Omental fat pad (tissue), 3 donors: ENCODE measurements at regions not wholly inside any gene's neighbourhood (a gene's known extent, or its start where the extent isn't known, plus 50 kb on each side); places are given as distances from the start of the nearest gene placed in this dataset.

Experiments
- ATAC-seq: fragments of 150-250 bp; one replicate; pipeline ENCODE4 v1.9.1; 2016; ENCODE audit warnings: mild to moderate bottlenecking, moderate library complexity; ENCODE audit not compliant: low FRiP score
- DNase-seq: peaks from one replicate; pipeline ENCODE4 v3.0.0-alpha.2; 2019; ENCODE audit warnings: low spot score
- TF ChIP-seq, protein P1 (sequence below), 3 donors: fragments of 450-650 bp; IDR thresholded peaks; one replicate each; pipeline ENCODE4 v1.5.1; 2016 to 2017; ENCODE audit warnings: antibody characterized with exemption in 3 of 3, mild to moderate bottlenecking in 3 of 3, moderate library complexity in 2 of 3

DNA sequence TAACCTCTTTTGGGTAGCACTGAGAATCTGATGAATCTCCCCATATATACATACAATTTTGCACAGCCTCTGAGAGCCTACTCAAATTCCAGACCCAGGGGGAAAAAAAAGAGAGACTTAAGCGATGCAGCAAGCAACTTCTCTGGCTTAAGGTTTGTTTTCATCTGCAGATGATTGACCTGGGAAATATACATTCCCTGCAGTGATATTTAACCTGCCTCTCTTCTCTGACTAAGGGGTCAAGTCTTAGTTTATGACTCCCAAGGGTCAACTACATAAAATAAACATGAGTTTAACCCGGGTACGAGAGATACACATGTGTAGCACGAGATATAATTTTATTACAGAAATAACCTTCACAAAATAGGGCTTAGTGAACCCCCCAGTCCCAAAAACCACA lies 737.8 kb downstream of the TUSC7 start:
- no peak for DNase-seq
- TF ChIP-seq, protein P1, sequence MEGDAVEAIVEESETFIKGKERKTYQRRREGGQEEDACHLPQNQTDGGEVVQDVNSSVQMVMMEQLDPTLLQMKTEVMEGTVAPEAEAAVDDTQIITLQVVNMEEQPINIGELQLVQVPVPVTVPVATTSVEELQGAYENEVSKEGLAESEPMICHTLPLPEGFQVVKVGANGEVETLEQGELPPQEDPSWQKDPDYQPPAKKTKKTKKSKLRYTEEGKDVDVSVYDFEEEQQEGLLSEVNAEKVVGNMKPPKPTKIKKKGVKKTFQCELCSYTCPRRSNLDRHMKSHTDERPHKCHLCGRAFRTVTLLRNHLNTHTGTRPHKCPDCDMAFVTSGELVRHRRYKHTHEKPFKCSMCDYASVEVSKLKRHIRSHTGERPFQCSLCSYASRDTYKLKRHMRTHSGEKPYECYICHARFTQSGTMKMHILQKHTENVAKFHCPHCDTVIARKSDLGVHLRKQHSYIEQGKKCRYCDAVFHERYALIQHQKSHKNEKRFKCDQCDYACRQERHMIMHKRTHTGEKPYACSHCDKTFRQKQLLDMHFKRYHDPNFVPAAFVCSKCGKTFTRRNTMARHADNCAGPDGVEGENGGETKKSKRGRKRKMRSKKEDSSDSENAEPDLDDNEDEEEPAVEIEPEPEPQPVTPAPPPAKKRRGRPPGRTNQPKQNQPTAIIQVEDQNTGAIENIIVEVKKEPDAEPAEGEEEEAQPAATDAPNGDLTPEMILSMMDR (IDR thresholded peaks at IDR 0.05), result no peak
- no peak for ATAC-seq

DNA sequence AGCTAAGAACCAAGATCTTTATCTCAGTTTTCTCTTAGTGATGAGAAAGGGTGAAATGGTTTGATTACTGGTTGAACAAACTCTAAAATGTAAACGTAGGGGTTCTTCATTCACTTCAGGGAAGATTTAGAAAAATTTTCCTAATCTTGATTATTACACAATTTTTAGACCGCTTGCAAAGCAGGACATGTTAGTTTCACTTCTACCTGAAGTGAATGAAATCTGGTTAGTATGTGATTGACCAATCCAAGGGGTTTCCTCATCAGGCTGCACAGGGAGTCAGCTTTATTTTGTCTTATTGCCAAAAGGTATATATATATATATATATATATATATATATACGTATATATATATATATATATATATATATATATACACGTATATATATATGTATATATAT lies 740.4 kb downstream of the TUSC7 start:
- DNase-seq (no peak), ATAC-seq (no peak)
- TF ChIP-seq, protein P1 (IDR thresholded peaks at IDR 0.05), result no peak

DNA sequence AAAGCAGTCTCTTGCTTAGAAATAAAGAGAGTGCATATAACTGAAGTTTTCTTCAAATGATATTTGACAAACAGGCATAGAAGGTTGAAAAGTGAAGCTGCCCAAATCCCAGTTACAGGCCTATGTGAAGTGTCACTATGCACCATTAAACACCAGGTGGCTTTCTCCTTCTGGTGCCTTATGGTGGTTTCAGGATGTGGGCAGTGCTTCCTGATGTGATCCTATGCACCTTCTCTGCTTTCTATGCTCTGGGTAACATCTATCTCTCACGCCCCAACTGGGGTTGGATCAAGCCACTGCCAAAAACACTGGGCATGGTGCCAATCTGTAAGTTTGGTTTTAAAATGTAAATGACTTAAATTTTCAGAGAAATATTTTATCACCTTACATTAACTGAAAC lies 744.7 kb downstream of the TUSC7 start:
- TF ChIP-seq, protein P1 (IDR thresholded peaks at IDR 0.05), result no peak
- no peak for DNase-seq
- ATAC-seq, result no peak

DNA sequence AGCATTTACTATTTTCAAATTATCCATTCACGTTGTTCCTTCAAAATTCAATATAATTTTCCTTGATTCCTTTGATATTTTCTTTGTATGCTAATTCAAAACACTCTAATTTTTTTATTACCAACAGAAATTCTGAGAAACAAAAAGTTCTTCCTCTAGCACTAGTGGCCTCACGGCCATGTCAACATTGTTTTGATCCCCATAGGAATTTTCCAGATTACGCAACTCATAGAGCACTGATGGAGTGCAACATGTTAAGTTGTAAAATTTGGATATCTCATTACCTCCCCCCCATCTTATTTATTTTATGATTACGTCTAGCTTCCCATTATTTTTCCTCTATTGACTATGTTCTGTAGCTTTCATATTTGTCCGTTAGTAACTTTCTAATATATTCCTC lies 745.3 kb downstream of the TUSC7 start:
- TF ChIP-seq, protein P1 (IDR thresholded peaks at IDR 0.05), result no peak
- ATAC-seq, result no peak

DNA sequence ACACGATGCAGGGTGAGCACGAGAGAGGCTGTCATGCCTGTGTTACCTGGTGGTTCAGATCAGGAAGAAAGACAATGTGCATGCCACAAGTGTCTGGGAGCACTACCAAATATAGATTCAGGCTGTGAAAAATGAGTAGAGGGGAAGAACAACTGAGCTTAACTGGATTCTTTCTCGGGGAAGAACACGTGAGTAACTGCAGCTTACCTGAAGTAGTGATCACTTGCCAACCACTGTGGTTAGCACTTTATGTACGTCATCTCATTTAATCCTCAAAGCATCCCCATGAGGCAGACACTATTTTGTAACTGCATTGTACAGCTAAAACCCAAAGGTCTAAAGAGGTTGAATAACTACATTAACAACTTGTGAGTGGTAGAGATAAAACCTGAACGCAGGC lies 746.2 kb downstream of the TUSC7 start:
- no peak for ATAC-seq

More for the DNA sequence above, 745.3 kb downstream of the TUSC7 start:
- no peak for DNase-seq

DNA sequence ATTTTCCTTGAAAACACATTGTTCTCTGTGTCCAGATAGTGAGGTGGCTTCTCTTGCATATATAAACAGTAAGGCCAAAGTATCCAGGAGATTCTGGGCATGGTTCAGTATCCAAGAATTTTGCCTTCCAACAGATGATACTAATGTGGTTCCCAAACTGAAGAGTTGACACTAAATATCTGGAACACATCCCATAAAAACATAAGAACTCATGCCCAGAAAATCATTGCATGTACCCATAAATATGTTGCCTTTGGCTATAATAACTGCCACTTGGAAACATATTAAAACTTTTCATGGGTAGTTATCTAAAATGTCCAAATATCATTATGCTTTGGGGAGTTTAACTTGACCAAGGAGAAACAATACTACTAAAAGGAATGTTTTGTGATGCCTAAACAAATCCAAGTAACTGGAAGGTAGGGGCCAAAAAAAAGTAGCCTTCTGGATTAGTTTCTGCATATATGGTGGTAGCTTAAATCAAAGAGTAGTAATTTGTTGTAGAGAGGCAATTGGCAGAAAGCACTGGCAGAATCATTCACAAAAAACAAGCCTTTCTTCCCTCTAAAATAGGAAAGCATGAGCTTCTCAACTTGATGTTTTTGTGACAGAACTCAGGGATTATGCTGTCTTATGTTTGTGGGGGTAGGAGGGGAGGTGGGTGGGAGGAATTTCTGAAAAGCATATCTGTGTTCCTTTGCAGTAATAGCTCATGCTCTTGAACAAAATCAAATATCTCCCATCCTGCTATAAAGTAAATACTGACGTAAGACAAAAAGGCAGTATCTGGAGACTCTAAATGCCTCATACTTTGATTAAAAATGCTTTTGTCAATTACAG lies 753.9 kb downstream of the TUSC7 start:
- DNase-seq (no peak), ATAC-seq (no peak)
- TF ChIP-seq, protein P1 (IDR thresholded peaks at IDR 0.05), result no peak

More for the DNA sequence above, 746.2 kb downstream of the TUSC7 start:
- DNase-seq, result no peak
- TF ChIP-seq, protein P1 (IDR thresholded peaks at IDR 0.05), result no peak

DNA sequence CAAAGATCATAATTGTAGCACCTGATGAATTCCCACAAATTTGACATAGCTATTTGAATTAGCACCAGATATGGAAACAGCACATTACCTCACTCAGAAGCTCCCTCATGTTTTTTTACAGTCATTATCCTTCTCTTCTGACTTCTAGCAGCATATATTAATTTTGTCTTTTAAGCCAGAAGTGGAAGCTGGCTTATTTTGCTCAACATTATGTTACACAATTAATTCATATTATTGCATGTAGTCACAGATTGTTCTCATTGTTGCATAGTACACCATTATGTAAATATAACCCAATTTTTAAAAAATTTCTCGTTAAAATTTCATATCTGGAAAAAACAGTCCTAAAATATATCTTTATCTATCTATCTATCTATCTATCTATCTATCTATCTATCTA lies 762.3 kb downstream of the TUSC7 start:
- no peak for DNase-seq
- TF ChIP-seq, protein P1 (IDR thresholded peaks at IDR 0.05), result no peak

More for the DNA sequence above, 762.3 kb downstream of the TUSC7 start:
- ATAC-seq, result no peak
